ENCODE measurements at regions not wholly inside any gene's neighbourhood (a gene's known extent, or its start where the extent isn't known, plus 50 kb on each side); places are given as distances from the start of the nearest gene placed in this dataset.

- no peak for DNase-seq
These were observed 117.0 kb downstream of the OAT start for GRCh38 chr10:124301736-124302135.

GRCh38 chr10:124300735-124301134 lies 118.0 kb downstream of the OAT start:
- DNase-seq, result no peak

GRCh38 chr10:124300224-124300623 lies 118.5 kb downstream of the OAT start:
- DNase-seq, result no peak

GRCh38 chr10:124299696-124300095 lies 119.0 kb downstream of the OAT start:
- DNase-seq, result no peak

DNA sequence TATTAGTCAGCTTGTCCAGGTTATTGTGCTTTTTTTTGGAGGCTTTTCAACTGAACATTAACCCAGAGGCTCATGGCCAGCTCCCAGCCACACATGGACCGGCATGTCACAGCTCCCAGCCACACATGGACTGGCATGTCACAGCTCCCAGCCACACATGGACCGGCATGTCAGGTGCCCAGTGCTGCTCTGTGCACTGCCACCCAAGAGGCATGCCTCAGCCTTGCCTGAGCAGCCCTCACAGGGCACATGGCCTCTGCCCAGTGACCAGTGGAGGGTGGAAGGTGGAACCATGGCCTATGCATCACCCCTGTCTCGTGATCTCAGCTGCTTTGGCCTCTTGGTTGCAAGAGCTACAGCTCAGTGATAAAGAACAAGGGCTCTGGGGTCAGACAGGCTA lies 119.8 kb downstream of the OAT start:
- no peak for DNase-seq

DNA sequence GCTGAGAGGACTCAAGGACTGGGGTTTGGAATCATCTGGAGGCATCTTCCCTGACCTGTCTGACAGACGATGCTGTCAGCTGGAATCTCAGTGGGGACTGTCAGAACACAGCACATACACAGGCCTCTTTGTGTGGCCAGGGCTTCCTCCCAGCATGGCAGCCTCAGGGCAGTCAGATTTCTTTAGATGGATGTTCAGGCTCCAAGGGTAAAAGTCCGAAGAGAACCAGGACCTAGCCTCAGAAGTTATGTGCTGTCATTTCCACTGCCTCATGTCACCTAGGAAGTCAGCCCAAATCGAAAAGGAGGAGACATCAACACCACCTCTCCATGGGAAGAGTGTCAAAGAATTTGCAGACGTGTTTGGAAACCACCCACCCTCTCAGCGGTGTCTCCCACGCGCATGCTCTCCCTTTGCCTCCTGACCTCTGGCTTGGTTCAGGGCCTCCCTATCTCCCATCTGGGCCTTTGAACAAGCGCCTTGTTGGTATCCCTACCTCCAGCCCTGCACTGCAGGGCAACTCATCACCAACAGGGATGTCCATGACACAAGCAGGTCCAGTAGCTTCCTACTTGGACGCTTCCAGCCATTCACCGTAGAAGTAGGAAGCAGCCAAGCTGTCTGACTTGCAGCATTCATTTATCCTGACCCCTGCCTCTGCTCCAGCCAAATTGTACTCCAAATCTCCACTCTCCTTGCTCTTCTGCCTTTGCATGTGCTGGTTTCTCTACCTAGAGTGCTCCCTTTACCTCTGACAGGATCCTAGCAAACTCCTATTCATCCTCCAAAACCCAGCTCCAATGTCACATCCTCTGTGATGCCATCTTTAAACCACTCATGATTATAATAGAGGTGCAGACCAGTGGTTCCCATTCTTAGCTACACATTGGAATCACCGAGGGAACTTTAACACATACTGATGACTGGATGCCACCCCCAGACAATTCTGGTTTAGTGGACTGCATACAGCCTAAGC lies 121.6 kb downstream of the OAT start:
- DNase-seq, result no peak

- DNase-seq, result no peak
These were observed 122.5 kb downstream of the OAT start for GRCh38 chr10:124296121-124296812.

DNA sequence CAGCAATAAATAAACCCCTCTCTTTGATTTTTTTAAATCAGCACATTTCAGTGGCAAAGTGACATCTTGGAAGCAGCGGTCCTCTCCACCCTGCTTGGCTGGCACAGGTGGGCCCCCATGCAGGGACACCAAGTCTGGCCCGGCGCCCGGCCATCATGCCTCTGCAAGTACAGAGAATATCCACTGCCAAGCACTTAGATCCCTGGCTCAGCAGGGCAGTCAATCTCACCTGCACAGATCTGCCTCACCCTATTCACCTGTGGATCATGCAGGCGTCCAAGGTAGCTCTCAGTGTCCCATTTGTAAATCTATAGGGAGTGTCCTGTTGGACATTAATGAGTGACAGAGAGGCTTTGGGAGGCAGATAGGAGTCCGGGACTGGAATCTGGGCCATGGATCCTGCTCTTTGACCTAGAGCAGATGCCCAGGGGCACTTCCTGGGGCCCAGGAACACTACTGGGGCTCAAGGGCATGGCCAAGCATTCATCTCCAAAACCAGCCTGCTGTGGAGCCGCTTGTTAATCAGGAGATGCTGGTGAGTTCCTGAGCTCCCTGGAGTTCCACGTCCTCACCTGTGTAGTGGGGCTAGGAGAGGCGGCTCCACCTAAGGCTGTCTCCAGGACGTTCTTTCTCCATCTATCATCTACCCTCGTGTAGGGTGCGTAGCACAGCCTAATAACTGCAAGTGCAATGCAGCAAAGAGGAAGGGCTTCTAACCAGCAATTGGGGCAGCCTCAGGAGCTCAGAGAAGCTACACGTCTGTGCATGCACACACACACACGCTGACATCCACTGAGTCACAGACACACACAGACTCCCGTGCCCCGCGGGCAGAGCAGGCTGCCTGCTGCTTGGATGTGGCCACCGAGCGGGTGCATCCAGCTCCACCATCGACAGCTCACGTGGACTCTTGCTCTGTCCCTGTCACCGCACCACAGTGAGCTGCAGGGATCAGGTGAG lies 123.6 kb downstream of the OAT start:
- no peak for DNase-seq

GRCh38 chr10:124293616-124294449 lies 124.9 kb downstream of the OAT start:
- no peak for DNase-seq

GRCh38 chr10:124292911-124293615 lies 125.7 kb downstream of the OAT start:
- DNase-seq, result no peak

DNA sequence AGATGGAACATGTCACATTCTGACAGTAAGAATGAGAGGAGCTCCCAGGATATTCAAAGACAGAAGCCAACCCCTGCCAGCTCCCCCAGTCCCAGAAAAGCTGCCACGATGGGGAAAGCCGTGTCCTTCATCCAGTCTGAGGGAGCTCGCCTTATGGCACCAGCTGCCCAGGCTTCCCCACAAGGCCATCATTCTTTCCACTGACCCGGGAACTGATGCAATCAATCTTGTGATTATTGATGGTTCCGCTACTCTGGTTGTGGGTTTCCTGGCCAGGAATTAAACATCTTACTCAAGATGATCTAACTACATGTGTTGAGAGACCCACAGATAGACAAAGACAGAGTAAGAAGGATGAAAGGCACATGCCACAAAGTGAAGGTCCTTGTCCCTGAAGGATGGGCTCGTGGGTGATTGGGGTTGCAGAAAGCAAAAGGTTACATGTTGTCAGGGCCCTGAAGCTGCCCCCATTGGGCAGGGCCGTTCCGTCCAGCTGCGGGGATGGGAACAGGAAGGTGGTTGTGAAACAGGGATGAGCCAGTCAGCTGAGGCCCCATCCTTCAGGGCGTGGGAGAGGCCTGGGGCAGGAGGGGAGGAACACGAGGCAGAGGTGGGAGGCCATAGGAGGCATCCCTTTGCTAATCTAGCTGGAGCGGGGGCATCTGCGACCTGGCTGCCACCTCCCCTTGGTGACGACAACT lies 127.6 kb downstream of the OAT start:
- DNase-seq, result no peak

DNA sequence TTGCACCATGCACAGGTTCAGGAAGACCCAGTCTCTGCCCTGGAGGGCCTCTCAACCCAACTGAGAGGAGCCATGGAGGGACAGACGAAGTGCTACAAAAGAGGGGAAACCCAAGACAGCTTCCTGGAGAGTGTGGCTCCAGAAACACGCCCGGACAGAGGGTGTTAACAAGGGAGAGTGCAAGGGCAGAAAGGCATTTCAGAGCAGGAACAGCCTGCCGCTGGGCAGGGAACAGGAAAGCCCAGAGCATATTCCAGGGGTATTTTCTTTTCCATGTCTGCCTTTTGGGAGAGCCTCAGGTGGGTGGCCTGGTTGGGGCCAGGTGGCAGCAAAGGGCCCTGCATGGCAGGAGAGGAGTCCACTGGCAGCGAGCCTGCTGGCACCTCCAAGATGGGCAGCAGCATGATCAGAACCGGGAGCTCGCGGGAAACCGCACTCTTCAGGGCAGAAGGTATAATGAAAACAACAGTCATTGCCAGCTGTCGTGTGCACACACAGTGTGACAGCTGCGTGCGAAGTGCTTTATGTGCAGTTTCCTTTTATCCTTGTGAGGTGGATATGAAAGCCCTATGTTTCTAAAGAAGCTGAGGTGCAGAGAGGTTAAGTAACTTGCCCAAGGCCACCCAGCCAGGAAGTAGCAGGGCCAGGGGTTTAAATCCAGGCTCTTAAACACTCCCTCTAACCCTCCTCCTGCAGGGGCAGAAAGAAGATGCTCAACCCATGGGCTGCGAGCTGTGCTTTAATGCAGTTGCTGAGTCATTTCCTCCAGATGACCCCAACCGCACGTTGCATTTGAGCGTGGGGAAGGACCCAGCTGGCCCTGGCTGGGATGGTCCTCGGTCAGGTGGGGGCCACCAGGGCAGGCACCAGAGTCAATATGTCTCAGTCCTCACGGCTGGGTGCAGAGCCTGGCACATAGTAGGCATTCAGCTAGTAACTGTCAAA lies 128.6 kb downstream of the OAT start:
- DNase-seq, result no peak

- DNase-seq, result no peak
These were observed 129.5 kb downstream of the OAT start for GRCh38 chr10:124288928-124289850.

DNA sequence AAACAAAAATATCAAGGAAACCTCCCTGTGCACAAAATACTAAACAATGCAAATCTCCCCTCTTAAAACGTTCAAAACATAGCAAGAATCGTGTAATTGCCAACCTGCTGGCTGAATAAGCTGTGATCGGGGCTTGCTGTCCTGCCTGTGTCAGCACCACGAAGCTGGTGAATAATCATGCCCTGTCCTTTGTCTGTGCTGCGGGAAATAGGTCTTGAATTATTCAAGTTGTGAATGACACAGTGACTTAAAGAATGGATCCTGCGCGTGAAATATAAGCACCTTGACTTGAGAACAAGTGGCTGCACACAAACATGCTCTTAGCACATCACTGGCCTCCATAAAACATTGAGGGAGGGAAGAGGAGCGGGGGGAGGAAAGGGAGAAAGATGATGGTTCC lies 130.2 kb downstream of the OAT start:
- DNase-seq, result no peak

- DNase-seq, result no peak
These were observed 130.9 kb downstream of the OAT start for GRCh38 chr10:124287791-124288190.

DNA sequence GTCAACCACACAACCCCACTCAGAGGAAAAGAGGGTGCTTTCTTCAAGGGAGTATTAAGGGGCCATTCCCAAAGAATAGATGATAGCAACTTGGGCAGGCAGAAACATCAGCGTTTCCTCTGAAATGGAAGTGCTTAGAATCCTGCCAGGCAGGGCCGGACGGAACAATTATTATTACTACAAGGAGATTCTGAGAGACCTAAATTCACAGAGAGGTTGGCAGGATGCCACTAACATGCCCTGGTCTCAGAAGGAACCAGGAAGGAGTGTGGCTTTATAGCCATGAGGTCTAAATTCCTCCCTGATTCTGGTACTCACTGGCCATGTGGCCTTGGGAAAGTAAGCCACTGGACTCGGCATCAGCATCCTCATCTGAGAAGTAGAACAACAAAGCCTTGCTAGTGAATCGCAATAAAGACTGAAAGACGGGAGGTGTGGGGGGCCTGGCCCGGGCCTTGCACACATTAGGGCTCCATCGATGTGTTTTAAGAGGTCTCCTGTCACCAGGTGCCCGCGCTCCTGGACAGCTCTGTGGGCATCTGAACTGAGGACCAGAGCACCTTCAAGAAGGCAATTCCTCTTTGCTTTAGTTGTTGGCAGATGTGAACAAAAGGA lies 131.5 kb downstream of the OAT start:
- DNase-seq, result no peak

DNA sequence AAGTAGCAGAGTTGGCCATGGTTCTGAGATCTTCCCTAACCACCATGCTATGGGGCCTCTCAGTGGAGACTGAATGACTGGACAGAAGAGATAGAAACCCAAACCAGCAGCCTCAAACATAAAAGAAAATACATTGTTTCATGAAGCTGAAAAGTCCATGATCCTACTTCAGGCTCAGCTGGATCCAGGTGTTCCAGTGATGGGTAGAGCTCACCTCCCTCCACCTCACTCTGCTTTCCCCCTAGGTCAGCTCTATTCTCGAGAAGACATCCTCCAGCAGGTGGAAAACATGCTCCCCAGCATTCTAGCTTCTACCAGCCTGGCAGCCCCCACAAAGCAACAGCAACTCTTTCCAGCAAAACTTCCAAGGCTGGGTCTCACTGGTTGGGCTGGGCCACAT lies 132.1 kb downstream of the OAT start:
- no peak for DNase-seq
